ENCODE measurements at regions not wholly inside any gene's neighbourhood (a gene's known extent, or its start where the extent isn't known, plus 50 kb on each side); places are given as distances from the start of the nearest gene placed in this dataset.

- no peak for DNase-seq (ENCODE audit: low read depth, low spot score)
- no peak for FAIRE-seq
- Histone ChIP-seq H3K36me3 (ENCODE audit: control insufficient read depth in 2 of 2, extremely low read depth in 1 of 2, insufficient read depth in 2 of 2, low read length in 2 of 2) (no peaks in the 10 kb centered on the region), H3K4me3 (ENCODE audit: control insufficient read depth in 2 of 3, extremely low read depth in 1 of 3, insufficient read depth in 2 of 3, low read depth in 1 of 3, low read length in 3 of 3) (no peak overlapping the region), H3K4me2 (ENCODE audit: control insufficient read depth, extremely low read depth, insufficient read depth, low read depth, low read length) (no peak overlapping the region), H3K4me1 (ENCODE audit: control insufficient read depth, extremely low read depth, insufficient read depth, low read length) (no peaks in the 10 kb centered on the region), H3K9ac (ENCODE audit: control insufficient read depth, extremely low read depth, insufficient read depth, low read length) (no peak overlapping the region), H3K79me2 (ENCODE audit: control insufficient read depth, insufficient read depth, low read length) (no peaks in the 10 kb centered on the region), H3K27ac (ENCODE audit: control insufficient read depth, insufficient read depth, low read length) (no peak overlapping the region), H3K9me3 (ENCODE audit: control insufficient read depth, low read depth, low read length) (no peaks in the 10 kb centered on the region), H4K20me1 (ENCODE audit: control insufficient read depth, extremely low read depth, insufficient read depth, low read length) (no peaks in the 10 kb centered on the region), H3K27me3 (ENCODE audit: control insufficient read depth, extremely low read depth, insufficient read depth, low read length) (no peaks in the 10 kb centered on the region), H2AFZ (ENCODE audit: control insufficient read depth, low read length) (no peak overlapping the region), H3K9me1 (ENCODE audit: control insufficient read depth, extremely low read depth, insufficient read depth, low read length) (no peaks in the 10 kb centered on the region)
- dilution Hi-C loops (cut with MboI; ENCODE audit: extremely low pct_ligation_motif_present, low sequenced_read_pairs): no loop called here
- TF ChIP-seq CTCF (optimal IDR thresholded peaks at IDR 0.05 in 1 of 3, IDR thresholded peaks at IDR 0.05 in 1 of 3, conservative IDR thresholded peaks at IDR 0.05 in 1 of 3; ENCODE audit: extremely low read depth in 1 of 3, insufficient read depth in 2 of 3, low read length in 3 of 3): no peak
- no peak for TF ChIP-seq EZH2 (IDR thresholded peaks at IDR 0.05; ENCODE audit: low read length)
These were observed 330.2 kb upstream of the CHAC2 start for GRCh38 chr2:53437371-53437770.

GRCh38 chr2:53436882-53437281 lies 330.7 kb upstream of the CHAC2 start:
- no peak overlapping the region for H3K4me2 ChIP-seq (ENCODE audit: control insufficient read depth, extremely low read depth, insufficient read depth, low read depth, low read length)
- FAIRE-seq: no peak
- H3K36me3 ChIP-seq (ENCODE audit: control insufficient read depth in 2 of 2, extremely low read depth in 1 of 2, insufficient read depth in 2 of 2, low read length in 2 of 2): no peaks in the 10 kb centered on the region

More at GRCh38 chr2:53436882-53437281, 330.7 kb upstream of the CHAC2 start:
- no peak overlapping the region for H2AFZ ChIP-seq (ENCODE audit: control insufficient read depth, low read length)
- H3K9ac ChIP-seq (ENCODE audit: control insufficient read depth, extremely low read depth, insufficient read depth, low read length): no peak overlapping the region
- TF ChIP-seq EZH2 (IDR thresholded peaks at IDR 0.05; ENCODE audit: low read length) (no peak), CTCF (optimal IDR thresholded peaks at IDR 0.05 in 1 of 3, IDR thresholded peaks at IDR 0.05 in 1 of 3, conservative IDR thresholded peaks at IDR 0.05 in 1 of 3; ENCODE audit: extremely low read depth in 1 of 3, insufficient read depth in 2 of 3, low read length in 3 of 3) (no peak)
- H3K9me1 ChIP-seq (ENCODE audit: control insufficient read depth, extremely low read depth, insufficient read depth, low read length): no peaks in the 10 kb centered on the region
- H3K9me3 ChIP-seq (ENCODE audit: control insufficient read depth, low read depth, low read length): no peaks in the 10 kb centered on the region
- H3K79me2 ChIP-seq (ENCODE audit: control insufficient read depth, insufficient read depth, low read length): no peaks in the 10 kb centered on the region
- no peaks in the 10 kb centered on the region for H4K20me1 ChIP-seq (ENCODE audit: control insufficient read depth, extremely low read depth, insufficient read depth, low read length)
- H3K27ac ChIP-seq (ENCODE audit: control insufficient read depth, insufficient read depth, low read length): no peak overlapping the region
- H3K4me3 ChIP-seq (ENCODE audit: control insufficient read depth in 2 of 3, extremely low read depth in 1 of 3, insufficient read depth in 2 of 3, low read depth in 1 of 3, low read length in 3 of 3): no peak overlapping the region
- no peaks in the 10 kb centered on the region for H3K27me3 ChIP-seq (ENCODE audit: control insufficient read depth, extremely low read depth, insufficient read depth, low read length)
- no peaks in the 10 kb centered on the region for H3K4me1 ChIP-seq (ENCODE audit: control insufficient read depth, extremely low read depth, insufficient read depth, low read length)
- dilution Hi-C loops (cut with MboI; ENCODE audit: extremely low pct_ligation_motif_present, low sequenced_read_pairs): no loop called here
- DNase-seq (ENCODE audit: low read depth, low spot score): no peak
